Natural killer cell (primary cell): ENCODE measurements at regions not wholly inside any gene's neighbourhood (a gene's known extent, or its start where the extent isn't known, plus 50 kb on each side); places are given as distances from the start of the nearest gene placed in this dataset.

ENCODE experiments used
- ATAC-seq, 3 donors: fragments of 150-1000 bp in 2 of 3; fragments of 200-7000 bp in 1 of 3; cut with Tn5 transposase; 1 replicate in 1 of 3; 2 replicates in 2 of 3; pipeline ENCODE4 v1.10.0; 2021; ENCODE audit warnings: mild to moderate bottlenecking in 2 of 3, moderate library complexity in 2 of 3
- DNase-seq, 2 donors: peaks; one replicate each; pipeline versions ENCODE4 v3.0.0 to v3.0.0-alpha.2; 2013 to 2021; ENCODE audit warnings: mixed read lengths in 1 of 2
- H3K27ac ChIP-seq: one replicate; pipeline ENCODE4 v1.5.1; 2013; ENCODE audit warnings: mild to moderate bottlenecking, low read length
- H3K27me3 ChIP-seq: one replicate; pipeline ENCODE4 v1.6.1; 2013; ENCODE audit warnings: low read length; ENCODE audit not compliant: control insufficient read depth, insufficient read depth
- H3K36me3 ChIP-seq: one replicate; pipeline ENCODE4 v1.6.1; 2013; ENCODE audit warnings: low read length; ENCODE audit not compliant: control insufficient read depth, insufficient read depth
- H3K4me1 ChIP-seq: one replicate; pipeline ENCODE4 v1.6.1; 2013; ENCODE audit warnings: low read length; ENCODE audit not compliant: control insufficient read depth, insufficient read depth
- H3K4me3 ChIP-seq: one replicate; pipeline ENCODE4 v1.5.1; 2013; ENCODE audit warnings: low read length
- H3K9me3 ChIP-seq: one replicate; pipeline ENCODE4 v1.6.1; 2013; ENCODE audit warnings: low read length; ENCODE audit not compliant: control insufficient read depth, insufficient read depth
- H3K27ac Mint-ChIP-seq, 2 donors: one replicate each; pipeline ENCODE4 v1.8.0; 2022; ENCODE audit warnings: mild to moderate bottlenecking in 2 of 2, mixed read lengths in 2 of 2, moderate library complexity in 1 of 2
- H3K27me3 Mint-ChIP-seq, 2 donors: one replicate each; pipeline ENCODE4 v1.8.0; 2022; ENCODE audit warnings: low read depth in 2 of 2, mixed read lengths in 2 of 2
- H3K36me3 Mint-ChIP-seq: one replicate; pipeline ENCODE4 v1.8.0; 2022; ENCODE audit warnings: mixed read lengths
- H3K4me1 Mint-ChIP-seq, 2 donors: one replicate each; pipeline ENCODE4 v1.8.0; 2022; ENCODE audit warnings: mixed read lengths in 2 of 2
- H3K4me3 Mint-ChIP-seq: one replicate; pipeline ENCODE4 v1.8.0; 2022; ENCODE audit warnings: mild to moderate bottlenecking, moderate library complexity, mixed read lengths
- H3K9me3 Mint-ChIP-seq, 2 donors: one replicate each; pipeline ENCODE4 v1.8.0; 2022; ENCODE audit warnings: mixed read lengths in 2 of 2
- CTCF ChIP-seq: fragments of 200-600 bp; IDR thresholded peaks from one replicate; pipeline ENCODE4 v1.8.0; 2022; ENCODE audit warnings: antibody characterized with exemption
- WGBS: methylation state at CpG from one replicate; pipeline ENCODE4 v1.1.7; 2013; ENCODE audit warnings: missing lambda C conversion rate; ENCODE audit not compliant: insufficient coverage; 5-methylcytosine and 5-hydroxymethylcytosine counted together
- intact Hi-C: fragments of 100-400 bp; cut with micrococcal nuclease; formaldehyde crosslinking; loops from one replicate; pipeline ENCODE4 v1.14.2; 2022

GRCh38 chr4:37771771-37772170 lies 54.7 kb upstream of the PGM2 start:
- intact Hi-C loops: no loop called here
- no peaks in the 10 kb centered on the region for H3K27me3 ChIP-seq
- H3K9me3 ChIP-seq: no peaks in the 10 kb centered on the region
- no peak overlapping the region for H3K27ac ChIP-seq
- 100% methylated on average over 1 of the region's 2 CpGs for WGBS
- DNase-seq (no peak), ATAC-seq (no peak)
- Mint-ChIP-seq H3K36me3 (no peaks in the 10 kb centered on the region), H3K27ac (no peak overlapping the region), H3K9me3 (no peaks in the 10 kb centered on the region), H3K4me3 (no peak overlapping the region), H3K27me3 (peaks cover 0 to 4% of the 10 kb centered on the region in 2 donors), H3K4me1 (no peaks in the 10 kb centered on the region)
- H3K4me1 ChIP-seq: no peaks in the 10 kb centered on the region
- no peaks in the 10 kb centered on the region for H3K36me3 ChIP-seq
- no peak overlapping the region for H3K4me3 ChIP-seq
- no peak for TF ChIP-seq CTCF

GRCh38 chr4:37770016-37770415 lies 56.5 kb upstream of the PGM2 start:
- DNase-seq (no peak), ATAC-seq (no peak)
- no peak overlapping the region for H3K4me3 Mint-ChIP-seq
- intact Hi-C loops: no loop called here
- no peaks in the 10 kb centered on the region for H3K4me1 ChIP-seq
- H3K27me3 Mint-ChIP-seq: peaks cover 0 to 4% of the 10 kb centered on the region in 2 donors
- 77% methylated on average over 2 of the region's 2 CpGs for WGBS
- H3K4me1 Mint-ChIP-seq: no peaks in the 10 kb centered on the region
- no peak overlapping the region for H3K4me3 ChIP-seq
- H3K36me3 Mint-ChIP-seq: no peaks in the 10 kb centered on the region
- no peaks in the 10 kb centered on the region for H3K27me3 ChIP-seq
- no peak overlapping the region for H3K27ac Mint-ChIP-seq
- H3K36me3 ChIP-seq: no peaks in the 10 kb centered on the region
- H3K9me3 Mint-ChIP-seq: no peaks in the 10 kb centered on the region
- no peak overlapping the region for H3K27ac ChIP-seq
- no peaks in the 10 kb centered on the region for H3K9me3 ChIP-seq
- no peak for TF ChIP-seq CTCF

- Mint-ChIP-seq H3K4me3 (no peak overlapping the region), H3K36me3 (no peaks in the 10 kb centered on the region), H3K4me1 (no peaks in the 10 kb centered on the region), H3K9me3 (no peaks in the 10 kb centered on the region), H3K27ac (no peak overlapping the region), H3K27me3 (peaks cover 0 to 4% of the 10 kb centered on the region in 2 donors)
- Histone ChIP-seq H3K36me3 (no peaks in the 10 kb centered on the region), H3K9me3 (no peaks in the 10 kb centered on the region), H3K4me1 (no peaks in the 10 kb centered on the region), H3K4me3 (no peak overlapping the region), H3K27ac (no peak overlapping the region), H3K27me3 (no peaks in the 10 kb centered on the region)
- WGBS: 94% methylated on average over 4 of the region's 4 CpGs
- intact Hi-C loops: no loop called here
- no peak for TF ChIP-seq CTCF
- no peak for ATAC-seq
- DNase-seq: no peak
These were observed 57.0 kb upstream of the PGM2 start for GRCh38 chr4:37769391-37769989.

GRCh38 chr4:37767546-37767945 lies 58.9 kb upstream of the PGM2 start:
- Mint-ChIP-seq H3K36me3 (no peaks in the 10 kb centered on the region), H3K27ac (no peak overlapping the region), H3K27me3 (peaks cover 0 to 2% of the 10 kb centered on the region in 2 donors), H3K9me3 (no peaks in the 10 kb centered on the region), H3K4me3 (no peak overlapping the region), H3K4me1 (no peaks in the 10 kb centered on the region)
- Histone ChIP-seq H3K4me3 (no peak overlapping the region), H3K4me1 (no peaks in the 10 kb centered on the region), H3K9me3 (no peaks in the 10 kb centered on the region), H3K36me3 (no peaks in the 10 kb centered on the region), H3K27me3 (no peaks in the 10 kb centered on the region), H3K27ac (no peak overlapping the region)
- 66% methylated on average over 5 of the region's 5 CpGs for WGBS
- TF ChIP-seq CTCF: no peak
- ATAC-seq (no peak), DNase-seq (no peak)
- intact Hi-C loops: no loop called here
